ENCODE measurements at regions not wholly inside any gene's neighbourhood (a gene's known extent, or its start where the extent isn't known, plus 50 kb on each side); places are given as distances from the start of the nearest gene placed in this dataset.

DNA sequence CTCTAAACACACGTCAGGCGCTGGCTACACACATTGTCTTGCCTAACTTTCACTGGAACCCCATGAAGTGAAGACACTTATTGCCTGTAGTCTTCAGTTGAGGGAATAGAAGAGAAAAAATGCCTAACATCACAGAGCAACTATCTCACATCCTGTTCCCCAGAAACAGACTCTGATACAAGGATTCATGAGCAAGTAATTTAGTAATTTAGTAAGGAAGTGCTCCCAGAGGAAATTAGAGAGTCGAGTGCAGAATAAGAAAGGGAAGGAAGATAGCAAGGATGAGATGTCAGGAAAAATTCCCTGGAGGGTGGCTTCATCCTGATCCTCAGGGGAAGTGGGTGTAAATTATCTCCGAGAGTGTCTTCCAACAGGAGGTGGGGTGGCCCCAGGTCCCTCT is 104.0 kb downstream of the FOXA2 start:
- DNase-seq (ENCODE audit: low read depth), result no peak
- TF ChIP-seq, protein P1, sequence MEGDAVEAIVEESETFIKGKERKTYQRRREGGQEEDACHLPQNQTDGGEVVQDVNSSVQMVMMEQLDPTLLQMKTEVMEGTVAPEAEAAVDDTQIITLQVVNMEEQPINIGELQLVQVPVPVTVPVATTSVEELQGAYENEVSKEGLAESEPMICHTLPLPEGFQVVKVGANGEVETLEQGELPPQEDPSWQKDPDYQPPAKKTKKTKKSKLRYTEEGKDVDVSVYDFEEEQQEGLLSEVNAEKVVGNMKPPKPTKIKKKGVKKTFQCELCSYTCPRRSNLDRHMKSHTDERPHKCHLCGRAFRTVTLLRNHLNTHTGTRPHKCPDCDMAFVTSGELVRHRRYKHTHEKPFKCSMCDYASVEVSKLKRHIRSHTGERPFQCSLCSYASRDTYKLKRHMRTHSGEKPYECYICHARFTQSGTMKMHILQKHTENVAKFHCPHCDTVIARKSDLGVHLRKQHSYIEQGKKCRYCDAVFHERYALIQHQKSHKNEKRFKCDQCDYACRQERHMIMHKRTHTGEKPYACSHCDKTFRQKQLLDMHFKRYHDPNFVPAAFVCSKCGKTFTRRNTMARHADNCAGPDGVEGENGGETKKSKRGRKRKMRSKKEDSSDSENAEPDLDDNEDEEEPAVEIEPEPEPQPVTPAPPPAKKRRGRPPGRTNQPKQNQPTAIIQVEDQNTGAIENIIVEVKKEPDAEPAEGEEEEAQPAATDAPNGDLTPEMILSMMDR (conservative IDR thresholded peaks at IDR 0.05; ENCODE audit: low read length), result no peak
- H3K4me3 ChIP-seq (ENCODE audit: low read length), result no peak overlapping the region

DNA sequence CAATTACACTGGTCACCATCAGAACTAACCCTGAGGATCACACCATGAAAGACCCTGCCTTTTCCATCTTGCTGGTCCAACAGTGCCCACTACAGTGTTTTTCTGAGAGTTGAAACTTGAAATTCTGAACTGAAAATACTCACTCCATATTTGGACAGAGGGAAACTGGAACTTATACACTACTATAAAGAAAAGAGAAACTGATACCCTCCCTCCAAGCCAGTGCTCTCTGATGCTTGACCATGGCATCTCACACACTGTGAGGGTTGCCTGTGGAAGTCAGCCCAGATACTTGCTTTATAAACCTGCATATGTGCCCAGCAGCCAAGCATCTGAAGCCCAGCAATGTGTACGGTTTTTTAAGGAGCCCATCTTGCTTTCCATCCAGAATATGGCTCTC is 108.7 kb downstream of the FOXA2 start:
- no peak overlapping the region for H3K4me3 ChIP-seq (ENCODE audit: low read length)
- TF ChIP-seq, protein P1 (conservative IDR thresholded peaks at IDR 0.05; ENCODE audit: low read length), result no peak
- DNase-seq (ENCODE audit: low read depth), result no peak

DNA sequence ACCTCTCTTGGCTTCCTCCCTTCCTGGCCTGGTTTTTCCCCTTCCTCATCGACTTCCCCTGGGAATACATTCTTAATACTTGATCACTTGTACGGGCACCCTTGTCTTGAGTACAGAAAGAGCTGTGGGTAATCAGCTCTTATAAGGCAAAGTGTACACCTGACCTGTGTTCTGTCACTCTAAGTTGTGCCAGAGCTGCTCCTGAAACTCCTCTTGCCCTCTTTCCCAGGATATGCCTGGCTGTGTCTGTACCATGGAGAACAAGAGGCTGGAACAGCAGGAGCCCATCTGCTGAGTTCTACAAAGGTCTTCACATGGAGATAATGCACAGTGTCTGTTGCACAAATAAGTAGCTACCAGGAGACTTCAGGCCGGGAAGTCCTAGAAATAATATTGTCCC is 110.1 kb downstream of the FOXA2 start:
- H3K4me3 ChIP-seq (ENCODE audit: low read length), result no peak overlapping the region
- TF ChIP-seq, protein P1 (conservative IDR thresholded peaks at IDR 0.05; ENCODE audit: low read length), result no peak
- DNase-seq (ENCODE audit: low read depth), result no peak

DNA sequence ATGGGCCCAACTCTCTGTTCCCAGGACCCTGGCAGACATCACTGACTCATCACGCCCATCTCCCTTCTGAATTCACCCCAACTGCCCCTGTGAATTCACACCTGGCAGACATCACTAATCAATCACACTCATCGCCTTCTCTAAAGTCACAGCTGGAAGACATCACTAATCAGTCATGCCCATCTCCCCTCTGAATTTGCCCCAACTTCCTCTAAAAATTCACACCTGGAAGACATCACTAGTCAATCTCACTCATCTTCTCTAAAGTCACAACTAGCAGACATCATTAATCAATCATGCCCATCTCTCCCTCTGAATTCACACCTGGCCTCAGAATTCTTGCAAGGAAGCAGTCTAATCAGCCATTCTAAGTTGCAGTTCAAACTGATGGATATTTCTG is 111.1 kb downstream of the FOXA2 start:
- no peak overlapping the region for H3K4me3 ChIP-seq (ENCODE audit: low read length)
- no peak for DNase-seq (ENCODE audit: low read depth)
- TF ChIP-seq, protein P1 (conservative IDR thresholded peaks at IDR 0.05; ENCODE audit: low read length), result no peak

DNA sequence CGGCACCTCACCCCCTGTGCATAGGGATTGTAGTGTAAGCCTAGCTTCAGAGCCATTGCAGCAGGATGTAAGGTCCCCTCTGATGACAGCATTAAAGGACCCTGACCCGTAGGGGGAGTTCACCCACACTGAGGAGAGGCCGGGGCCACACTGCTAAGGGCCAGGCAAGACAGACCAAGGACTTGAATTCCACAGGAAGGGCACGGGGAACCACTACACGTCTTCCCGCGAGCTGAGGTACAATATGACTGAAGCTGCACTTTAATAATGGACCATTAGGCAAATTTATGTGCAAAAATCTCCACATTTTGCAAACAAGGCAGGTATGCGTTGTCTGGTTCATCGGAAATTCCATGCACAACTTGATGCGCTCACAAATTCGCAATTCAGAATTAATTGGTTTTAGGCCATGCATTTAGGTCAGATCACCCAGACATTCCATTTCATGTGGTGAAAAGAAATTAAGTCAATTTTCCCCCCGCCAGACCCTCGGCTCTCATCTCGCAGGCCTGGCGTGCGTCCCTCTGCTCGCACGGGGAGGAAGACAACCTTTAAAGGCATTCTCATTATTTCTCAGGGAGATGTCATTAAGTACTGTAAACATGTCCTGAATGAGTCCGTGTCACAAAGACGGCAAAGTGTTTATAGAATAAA is 111.8 kb downstream of the FOXA2 start:
- no peak for DNase-seq (ENCODE audit: low read depth)
- TF ChIP-seq, protein P1 (conservative IDR thresholded peaks at IDR 0.05; ENCODE audit: low read length), result no peak
- no peak overlapping the region for H3K4me3 ChIP-seq (ENCODE audit: low read length)

DNA sequence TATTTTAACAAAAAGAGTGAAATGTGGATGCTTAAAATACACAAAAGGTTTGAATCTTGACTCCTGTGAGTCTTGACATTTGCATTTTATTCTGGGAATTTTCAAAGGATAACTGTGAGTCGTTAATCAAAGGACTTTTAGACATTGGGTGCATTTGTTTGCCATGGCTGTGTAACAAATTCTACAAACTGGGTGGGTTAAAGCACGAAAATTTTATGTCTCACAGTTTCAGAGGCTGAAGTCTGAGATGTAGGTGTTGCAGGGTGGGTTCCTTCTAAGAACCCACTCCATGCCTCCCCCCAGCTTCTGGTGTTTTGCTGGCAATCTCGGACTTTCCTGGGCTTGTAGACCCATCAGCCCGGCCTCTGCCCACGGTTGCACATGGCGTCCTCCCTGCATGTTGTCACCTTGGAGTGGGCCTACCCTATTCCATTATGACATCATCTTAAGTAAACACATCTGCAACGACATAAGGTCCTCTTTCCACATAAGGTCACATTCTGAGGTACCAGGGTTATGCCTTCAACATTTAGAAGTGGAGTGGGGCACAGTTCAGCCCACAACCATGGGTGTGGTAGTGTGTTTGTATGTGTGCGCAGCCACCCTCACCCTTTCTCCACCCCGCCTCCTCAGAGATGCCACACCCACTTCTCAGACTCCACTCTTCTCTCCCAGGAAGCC is 113.1 kb downstream of the FOXA2 start:
- TF ChIP-seq, protein P1 (conservative IDR thresholded peaks at IDR 0.05; ENCODE audit: low read length), result no peak
- H3K4me3 ChIP-seq (ENCODE audit: low read length), result no peak overlapping the region
- DNase-seq (ENCODE audit: low read depth), result no peak

DNA sequence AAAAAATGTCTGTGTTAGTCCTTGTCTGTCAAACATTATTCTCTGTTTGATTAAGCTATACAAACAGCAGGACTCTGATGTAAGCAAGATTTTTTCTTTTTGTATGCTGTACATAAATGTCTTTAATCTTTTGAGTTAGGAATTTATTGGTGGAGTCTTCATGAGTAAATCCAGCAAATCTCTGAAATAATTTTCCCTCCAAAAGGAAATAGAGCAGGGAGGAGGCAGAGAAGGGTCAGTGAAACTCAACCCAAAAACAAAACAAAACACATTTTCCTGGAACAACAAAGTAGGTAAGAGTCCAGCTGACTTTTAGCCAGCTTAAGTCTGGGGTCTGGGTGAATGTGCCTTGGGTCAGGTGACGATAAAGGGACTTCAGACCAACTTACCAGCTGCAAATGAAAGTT is 113.7 kb downstream of the FOXA2 start:
- TF ChIP-seq, protein P1 (conservative IDR thresholded peaks at IDR 0.05; ENCODE audit: low read length), result no peak
- no peak for DNase-seq (ENCODE audit: low read depth)
- H3K4me3 ChIP-seq (ENCODE audit: low read length), result no peak overlapping the region
